ENCODE measurements at regions not wholly inside any gene's neighbourhood (a gene's known extent, or its start where the extent isn't known, plus 50 kb on each side); places are given as distances from the start of the nearest gene placed in this dataset.

DNA sequence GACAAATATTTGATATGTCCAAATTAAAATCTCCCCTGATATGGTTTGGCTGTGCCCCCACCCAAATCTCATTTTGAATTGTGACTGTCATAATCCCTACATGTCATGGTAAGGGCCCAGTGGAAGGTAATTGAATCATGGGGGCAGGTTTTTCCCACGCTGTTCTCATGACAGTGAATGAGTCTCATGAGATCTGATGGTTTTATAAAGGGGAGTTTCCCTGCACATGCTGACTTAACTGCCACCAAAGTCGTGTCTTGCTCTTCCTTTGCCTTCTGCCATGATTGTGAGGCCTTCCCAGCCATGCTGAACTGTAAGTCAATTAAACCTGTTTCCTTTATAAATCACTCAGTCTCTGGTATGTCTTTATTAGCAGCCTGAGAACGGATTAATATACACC is 207.0 kb downstream of the BARHL2 start:
- Histone ChIP-seq H3K36me3 (ENCODE audit: insufficient read depth in 1 of 2, low read depth in 1 of 2) (no peaks in the 10 kb centered on the region), H3K27me3 (ENCODE audit: insufficient read depth in 3 of 3, low read length in 2 of 3) (no peaks in the 10 kb centered on the region), H3K27ac (no peak overlapping the region), H3K4me1 (no peaks in the 10 kb centered on the region), H3K9me3 (no peaks in the 10 kb centered on the region), H3K4me3 (no peak overlapping the region)
- WGBS, 3 donors: 39 to 44% (median 43%) methylated on average over 3 of the region's 3 CpGs
- no peak for DNase-seq
- intact Hi-C loops (cut with DNase I): no loop called here
- ATAC-seq: no peak
- TF ChIP-seq CTCF (IDR thresholded peaks at IDR 0.05): no peak

- intact Hi-C loops (cut with DNase I): no loop called here
- Histone ChIP-seq H3K4me3 (no peak overlapping the region), H3K27ac (no peak overlapping the region), H3K27me3 (ENCODE audit: insufficient read depth in 3 of 3, low read length in 2 of 3) (no peaks in the 10 kb centered on the region), H3K9me3 (no peaks in the 10 kb centered on the region), H3K4me1 (no peaks in the 10 kb centered on the region), H3K36me3 (ENCODE audit: insufficient read depth in 1 of 2, low read depth in 1 of 2) (no peaks in the 10 kb centered on the region)
- DNase-seq: no peak
- no peak for ATAC-seq
- TF ChIP-seq CTCF (IDR thresholded peaks at IDR 0.05): no peak
- WGBS, 3 donors: 77 to 88% (median 78%) methylated on average over 2 of the region's 2 CpGs
These were observed 207.7 kb downstream of the BARHL2 start for GRCh38 chr1:90509225-90510048.

DNA sequence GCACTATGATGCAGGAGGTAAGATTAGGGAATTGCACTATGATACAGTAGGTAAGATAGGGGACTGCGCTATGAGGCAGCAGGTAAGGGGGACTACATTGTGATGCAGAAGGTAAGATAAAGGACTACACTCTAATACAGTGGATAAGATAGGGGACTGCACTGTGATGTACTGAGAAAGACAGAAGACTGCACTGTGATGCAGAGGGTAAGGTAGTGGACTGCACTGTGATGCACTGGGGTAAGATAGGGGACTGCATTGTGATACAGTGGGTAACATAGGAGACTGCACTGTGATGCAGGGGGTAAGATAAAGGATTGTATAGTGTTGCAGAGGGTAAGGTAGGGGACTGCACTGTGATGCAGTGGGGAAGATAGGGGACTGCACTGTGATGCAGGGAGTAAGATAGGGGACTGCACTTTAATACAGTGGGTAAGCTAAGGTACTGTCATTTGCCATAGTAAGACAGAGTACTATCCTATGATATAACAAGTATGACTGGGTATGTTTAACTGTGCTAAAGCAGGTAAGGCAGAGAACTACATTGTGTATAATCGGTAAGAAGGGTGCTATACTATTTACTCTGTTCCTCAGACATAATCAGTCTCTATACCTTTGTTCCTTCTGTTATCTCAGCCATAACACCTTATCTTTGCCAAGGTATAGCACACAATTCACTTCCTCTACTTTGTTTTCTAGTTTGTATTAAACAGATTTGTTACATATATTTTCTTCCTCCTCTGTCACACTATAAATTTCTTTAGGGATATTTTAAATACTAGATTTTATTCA is 208.5 kb downstream of the BARHL2 start:
- Histone ChIP-seq H3K9me3 (no peaks in the 10 kb centered on the region), H3K27me3 (ENCODE audit: insufficient read depth in 3 of 3, low read length in 2 of 3) (no peaks in the 10 kb centered on the region), H3K4me1 (no peaks in the 10 kb centered on the region), H3K4me3 (no peak overlapping the region), H3K36me3 (ENCODE audit: insufficient read depth in 1 of 2, low read depth in 1 of 2) (no peaks in the 10 kb centered on the region), H3K27ac (no peak overlapping the region)
- ATAC-seq (no peak), DNase-seq (no peak)
- intact Hi-C loops (cut with DNase I): no loop called here
- no peak for TF ChIP-seq CTCF (IDR thresholded peaks at IDR 0.05)
- 63 to 87% (median 68%) methylated on average over 2 of the region's 2 CpGs for WGBS, 3 donors

- no peaks in the 10 kb centered on the region for H3K9me3 ChIP-seq
- intact Hi-C loops (cut with DNase I): no loop called here
- no peak overlapping the region for H3K4me3 ChIP-seq
- DNase-seq (no peak), ATAC-seq (no peak)
- no peaks in the 10 kb centered on the region for H3K27me3 ChIP-seq (ENCODE audit: insufficient read depth in 3 of 3, low read length in 2 of 3)
- no peak overlapping the region for H3K27ac ChIP-seq
- no peak for TF ChIP-seq CTCF (IDR thresholded peaks at IDR 0.05)
- no peaks in the 10 kb centered on the region for H3K36me3 ChIP-seq (ENCODE audit: insufficient read depth in 1 of 2, low read depth in 1 of 2)
- no peaks in the 10 kb centered on the region for H3K4me1 ChIP-seq
- 72 to 94% (median 89%) methylated on average over 5 of the region's 5 CpGs for WGBS, 3 donors
These were observed 209.9 kb downstream of the BARHL2 start for GRCh38 chr1:90507173-90507572.
